GM12892 (cell line): ENCODE measurements at regions not wholly inside any gene's neighbourhood (a gene's known extent, or its start where the extent isn't known, plus 50 kb on each side); places are given as distances from the start of the nearest gene placed in this dataset.

Experiments used
- POLR2A ChIP-seq: IDR thresholded peaks from 2 replicates; pipeline ENCODE4 v1.6.1; 2011; ENCODE audit warnings: low read depth, low read length, control low read depth
- POLR2AphosphoS5 ChIP-seq: IDR thresholded peaks from 2 replicates; pipeline ENCODE4 v1.6.1; 2011; ENCODE audit warnings: low read depth, low read length, control low read depth
- TAF1 ChIP-seq: IDR thresholded peaks from 2 replicates; pipeline ENCODE4 v1.6.1; 2011; ENCODE audit warnings: low read depth, mild to moderate bottlenecking, control low read depth, low read length, borderline replicate concordance

DNA sequence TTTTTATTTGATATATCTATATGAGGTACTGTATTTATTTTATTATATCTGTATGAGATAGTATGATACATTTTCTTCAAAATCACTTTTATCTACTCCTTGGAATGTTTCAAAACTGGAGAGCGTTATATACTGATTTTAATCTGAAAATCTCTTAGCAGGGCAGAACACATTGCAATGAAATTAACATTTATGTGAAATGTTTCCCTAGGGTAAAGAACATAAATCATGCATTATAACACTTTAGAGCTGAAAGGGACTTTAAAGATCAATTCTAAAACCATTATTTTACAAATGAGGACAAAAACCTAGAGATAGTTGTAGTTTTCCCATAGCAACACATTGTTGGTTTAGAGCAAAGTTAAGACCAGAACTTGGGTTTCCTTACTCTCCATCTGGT lies 153.7 kb downstream of the ATOH1 start:
- TF ChIP-seq POLR2AphosphoS5 (no peak), POLR2A (no peak), TAF1 (no peak)
